LNCAP (cell line): ENCODE measurements at regions not wholly inside any gene's neighbourhood (a gene's known extent, or its start where the extent isn't known, plus 50 kb on each side); places are given as distances from the start of the nearest gene placed in this dataset.

Source experiments
- TF ChIP-seq, protein P1 (sequence below): fragments of 450-650 bp; IDR thresholded peaks from 2 replicates; pipeline ENCODE4 v1.5.1; 2017; ENCODE audit warnings: mild to moderate bottlenecking

DNA sequence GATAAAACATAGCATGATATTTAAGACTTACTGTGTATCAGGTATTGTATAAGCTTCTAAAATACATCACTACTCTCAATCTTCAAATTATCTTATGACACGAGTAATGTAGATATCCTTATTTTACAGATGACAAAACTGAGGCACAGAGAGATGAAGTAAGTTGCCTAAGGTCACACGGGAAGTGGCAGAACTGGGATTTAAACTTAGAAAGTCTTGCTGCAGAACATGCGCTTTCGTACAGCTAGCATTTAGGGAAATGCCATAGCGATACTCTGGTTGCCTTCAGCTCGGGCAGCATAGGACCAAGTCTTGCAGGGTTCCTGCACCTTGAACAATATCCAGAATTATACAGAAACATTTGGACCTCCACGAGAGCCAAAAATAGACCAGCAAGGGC, 162.4 kb downstream of the BRMS1L start:
- TF ChIP-seq, protein P1, sequence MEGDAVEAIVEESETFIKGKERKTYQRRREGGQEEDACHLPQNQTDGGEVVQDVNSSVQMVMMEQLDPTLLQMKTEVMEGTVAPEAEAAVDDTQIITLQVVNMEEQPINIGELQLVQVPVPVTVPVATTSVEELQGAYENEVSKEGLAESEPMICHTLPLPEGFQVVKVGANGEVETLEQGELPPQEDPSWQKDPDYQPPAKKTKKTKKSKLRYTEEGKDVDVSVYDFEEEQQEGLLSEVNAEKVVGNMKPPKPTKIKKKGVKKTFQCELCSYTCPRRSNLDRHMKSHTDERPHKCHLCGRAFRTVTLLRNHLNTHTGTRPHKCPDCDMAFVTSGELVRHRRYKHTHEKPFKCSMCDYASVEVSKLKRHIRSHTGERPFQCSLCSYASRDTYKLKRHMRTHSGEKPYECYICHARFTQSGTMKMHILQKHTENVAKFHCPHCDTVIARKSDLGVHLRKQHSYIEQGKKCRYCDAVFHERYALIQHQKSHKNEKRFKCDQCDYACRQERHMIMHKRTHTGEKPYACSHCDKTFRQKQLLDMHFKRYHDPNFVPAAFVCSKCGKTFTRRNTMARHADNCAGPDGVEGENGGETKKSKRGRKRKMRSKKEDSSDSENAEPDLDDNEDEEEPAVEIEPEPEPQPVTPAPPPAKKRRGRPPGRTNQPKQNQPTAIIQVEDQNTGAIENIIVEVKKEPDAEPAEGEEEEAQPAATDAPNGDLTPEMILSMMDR: no peak

DNA sequence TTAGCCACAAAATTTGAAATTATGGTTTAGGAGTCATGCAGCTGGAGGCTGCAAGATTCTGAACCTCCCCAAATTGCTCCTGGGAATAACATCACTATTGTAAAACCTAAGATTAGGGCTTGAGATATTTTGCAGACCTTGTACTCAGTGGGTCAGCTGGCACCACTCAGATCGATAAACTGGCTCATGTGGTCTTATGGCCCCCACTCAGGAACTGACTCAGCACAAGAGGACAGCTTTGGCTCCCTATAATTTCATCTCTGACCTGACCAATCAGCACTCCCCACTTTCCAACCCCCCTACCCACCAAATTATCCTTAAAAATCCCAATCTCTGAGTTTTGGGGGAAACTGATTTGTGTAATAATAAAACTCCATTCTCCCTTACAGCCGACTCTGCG, 161.6 kb downstream of the BRMS1L start:
- TF ChIP-seq, protein P1: no peak

DNA sequence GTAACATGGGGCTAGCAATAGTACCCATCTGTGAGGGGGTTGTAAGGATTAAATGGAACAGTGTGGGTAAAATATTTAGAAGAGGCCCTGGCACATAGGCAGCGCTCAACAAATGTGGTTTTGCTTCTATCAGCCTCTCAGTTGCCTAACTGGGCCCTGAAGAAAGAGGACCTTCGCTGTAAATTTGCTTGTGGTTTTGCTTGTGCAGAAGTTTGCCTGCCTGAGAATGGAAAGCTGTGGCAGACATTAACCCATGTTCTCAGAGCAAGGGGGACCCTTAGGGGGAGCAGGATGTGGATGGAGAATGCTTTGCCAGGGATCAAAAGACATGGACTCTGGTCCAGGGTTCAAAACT, 160.1 kb downstream of the BRMS1L start:
- TF ChIP-seq, protein P1: no peak

DNA sequence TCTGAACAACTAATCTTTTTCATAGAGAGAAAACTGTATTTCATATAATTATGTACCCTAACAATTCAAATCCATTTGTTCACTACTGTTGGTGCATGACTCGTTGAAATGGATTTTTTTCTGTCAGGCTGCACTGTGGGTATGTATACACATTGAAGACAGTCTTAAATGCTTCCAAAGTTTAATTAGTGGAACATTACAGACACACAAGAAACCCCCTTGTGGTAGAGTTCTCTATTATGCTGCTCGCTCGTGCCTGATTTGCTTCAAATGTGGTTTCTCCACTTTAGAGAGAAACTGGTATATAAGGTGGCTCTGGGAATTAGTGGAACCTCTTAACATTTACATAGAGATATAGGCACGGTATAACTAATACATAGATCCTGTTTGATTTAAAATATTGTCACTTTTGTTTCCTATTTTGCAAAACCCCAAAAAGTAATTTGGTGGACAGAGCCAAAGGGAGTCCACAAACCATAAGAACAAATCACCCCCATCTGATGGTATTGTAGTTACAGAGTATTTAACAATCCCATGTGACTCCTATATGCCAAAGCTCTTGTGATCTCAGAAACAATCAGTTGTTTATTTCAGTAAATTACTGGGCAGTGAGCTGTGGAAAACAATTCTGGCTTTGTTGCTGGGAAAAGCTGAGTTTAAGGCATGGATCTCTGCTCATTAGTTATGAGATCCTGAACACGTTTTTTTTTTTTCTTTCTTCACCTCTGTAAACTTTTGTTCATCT, 159.5 kb downstream of the BRMS1L start:
- TF ChIP-seq, protein P1: no peak

DNA sequence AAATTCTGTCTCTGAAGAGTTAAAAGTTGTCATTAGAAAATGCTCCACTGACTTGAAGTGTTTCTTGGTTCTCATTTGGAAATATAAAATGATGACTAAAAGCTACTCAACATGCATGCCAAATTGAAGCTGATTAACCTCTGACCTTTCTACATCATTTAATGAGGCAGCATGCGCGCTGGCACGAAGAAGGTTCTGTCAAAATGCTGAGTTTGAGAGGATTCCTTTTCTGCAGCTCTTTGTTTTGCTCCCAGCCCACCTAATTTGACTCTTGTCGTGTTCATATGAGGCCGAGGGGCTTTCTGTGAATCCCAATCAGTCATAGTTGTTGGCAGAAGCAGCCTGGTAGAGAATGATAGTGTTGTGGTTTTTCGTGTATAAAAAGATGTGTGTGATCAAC, 153.4 kb downstream of the BRMS1L start:
- TF ChIP-seq, protein P1: no peak

DNA sequence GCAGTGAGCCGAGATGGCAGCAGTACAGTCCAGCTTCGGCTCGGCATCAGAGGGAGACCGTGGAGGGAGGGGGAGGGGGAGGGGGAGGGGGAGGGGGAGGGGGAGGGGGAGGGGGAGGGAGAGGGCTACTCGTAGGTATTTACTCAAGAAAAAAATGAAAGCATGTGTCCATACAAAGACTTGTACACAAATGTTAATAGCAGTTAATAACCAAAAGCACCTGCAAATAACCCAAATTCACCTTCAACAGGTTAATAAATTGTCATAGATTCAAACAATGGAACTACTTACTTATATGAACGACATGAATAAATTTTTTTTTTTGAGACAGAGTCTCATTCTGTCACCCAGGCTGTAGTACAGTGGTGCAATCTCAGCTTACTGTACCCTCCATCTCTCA, 152.4 kb downstream of the BRMS1L start:
- TF ChIP-seq, protein P1: no peak

DNA sequence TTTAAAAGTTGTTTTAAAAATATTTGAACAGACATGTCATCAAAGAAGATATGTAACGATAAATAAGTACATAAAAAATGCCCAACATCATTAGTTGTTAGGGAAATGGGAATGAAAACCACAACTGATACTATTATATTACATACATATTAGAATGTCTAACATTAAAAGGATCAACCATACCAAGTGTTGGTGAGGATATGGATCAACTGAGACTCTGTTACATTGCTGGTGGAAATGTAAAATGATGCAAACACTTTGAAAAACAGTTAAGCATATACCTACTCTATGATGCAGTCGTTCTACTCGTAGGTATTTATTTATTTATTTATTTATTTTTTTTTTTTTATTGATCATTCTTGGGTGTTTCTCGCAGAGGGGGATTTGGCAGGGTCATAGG, 149.7 kb downstream of the BRMS1L start:
- TF ChIP-seq, protein P1: no peak

DNA sequence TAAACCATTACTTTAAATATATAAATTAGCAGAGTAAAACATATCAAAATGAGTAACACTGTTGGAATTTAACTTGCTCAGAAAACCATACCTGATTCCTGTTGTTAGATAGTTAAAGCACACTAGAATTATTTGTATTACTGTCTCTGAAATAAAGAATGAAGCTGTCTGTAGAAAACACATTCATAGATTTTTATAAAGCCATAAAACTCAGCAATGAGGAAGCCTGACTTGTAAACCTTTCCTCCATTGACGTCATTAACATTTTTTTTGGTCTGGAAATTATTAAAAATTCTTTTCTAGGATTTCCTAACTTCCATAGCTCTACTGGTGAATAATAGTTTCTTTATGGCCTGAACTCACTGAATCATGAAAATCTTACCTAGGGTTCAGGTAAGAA, 147.6 kb downstream of the BRMS1L start:
- TF ChIP-seq, protein P1: no peak
